ENCODE measurements at regions not wholly inside any gene's neighbourhood (a gene's known extent, or its start where the extent isn't known, plus 50 kb on each side); places are given as distances from the start of the nearest gene placed in this dataset.

GRCh38 chr9:17018540-17019196 is 116.2 kb upstream of the CNTLN start:
- TF ChIP-seq, protein P1, sequence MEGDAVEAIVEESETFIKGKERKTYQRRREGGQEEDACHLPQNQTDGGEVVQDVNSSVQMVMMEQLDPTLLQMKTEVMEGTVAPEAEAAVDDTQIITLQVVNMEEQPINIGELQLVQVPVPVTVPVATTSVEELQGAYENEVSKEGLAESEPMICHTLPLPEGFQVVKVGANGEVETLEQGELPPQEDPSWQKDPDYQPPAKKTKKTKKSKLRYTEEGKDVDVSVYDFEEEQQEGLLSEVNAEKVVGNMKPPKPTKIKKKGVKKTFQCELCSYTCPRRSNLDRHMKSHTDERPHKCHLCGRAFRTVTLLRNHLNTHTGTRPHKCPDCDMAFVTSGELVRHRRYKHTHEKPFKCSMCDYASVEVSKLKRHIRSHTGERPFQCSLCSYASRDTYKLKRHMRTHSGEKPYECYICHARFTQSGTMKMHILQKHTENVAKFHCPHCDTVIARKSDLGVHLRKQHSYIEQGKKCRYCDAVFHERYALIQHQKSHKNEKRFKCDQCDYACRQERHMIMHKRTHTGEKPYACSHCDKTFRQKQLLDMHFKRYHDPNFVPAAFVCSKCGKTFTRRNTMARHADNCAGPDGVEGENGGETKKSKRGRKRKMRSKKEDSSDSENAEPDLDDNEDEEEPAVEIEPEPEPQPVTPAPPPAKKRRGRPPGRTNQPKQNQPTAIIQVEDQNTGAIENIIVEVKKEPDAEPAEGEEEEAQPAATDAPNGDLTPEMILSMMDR (conservative IDR thresholded peaks at IDR 0.05) = no peak
- no peak for TF ChIP-seq ZFX (IDR thresholded peaks at IDR 0.05)
